Neural cell (in vitro differentiated cells): ENCODE measurements at regions not wholly inside any gene's neighbourhood (a gene's known extent, or its start where the extent isn't known, plus 50 kb on each side); places are given as distances from the start of the nearest gene placed in this dataset.

Source experiments
- CTCF ChIP-seq: fragments of 450-650 bp; IDR thresholded peaks from 2 replicates; pipeline ENCODE4 v1.5.1; 2014; ENCODE audit warnings: antibody characterized with exemption, mild to moderate bottlenecking, moderate library complexity; ENCODE audit not compliant: poor library complexity, severe bottlenecking
- EP300 ChIP-seq: fragments of 450-650 bp; conservative IDR thresholded peaks from 2 replicates; pipeline ENCODE4 v1.6.1; 2014; ENCODE audit warnings: antibody characterized with exemption, mild to moderate bottlenecking, moderate library complexity; ENCODE audit not compliant: poor library complexity, severe bottlenecking
- EZH2 ChIP-seq: fragments of 200-600, 300-800 bp; shearing (Covaris generic), sonication (generic); IDR thresholded peaks from 2 replicates; pipeline ENCODE4 v1.6.1; 2014; ENCODE audit warnings: antibody characterized with exemption, low read length, borderline replicate concordance, mild to moderate bottlenecking; ENCODE audit not compliant: insufficient read depth, poor library complexity, severe bottlenecking
- MXI1 ChIP-seq: fragments of 450-650 bp; conservative IDR thresholded peaks from 2 replicates; pipeline ENCODE4 v1.6.1; 2014; ENCODE audit warnings: antibody characterized with exemption, mild to moderate bottlenecking; ENCODE audit not compliant: poor library complexity, severe bottlenecking
- POLR2AphosphoS5 ChIP-seq: IDR thresholded peaks from 2 replicates; pipeline ENCODE4 v1.6.1; 2012
- RAD21 ChIP-seq: fragments of 450-650 bp; conservative IDR thresholded peaks from 2 replicates; pipeline ENCODE4 v1.6.1; 2014; ENCODE audit warnings: antibody characterized with exemption, mild to moderate bottlenecking, moderate library complexity
- SMC3 ChIP-seq: fragments of 450-650 bp; conservative IDR thresholded peaks from 2 replicates; pipeline ENCODE4 v1.6.1; 2014; ENCODE audit warnings: antibody characterized with exemption, mild to moderate bottlenecking, moderate library complexity; ENCODE audit not compliant: poor library complexity
- TAF1 ChIP-seq: IDR thresholded peaks from 2 replicates; pipeline ENCODE4 v1.6.1; 2012; ENCODE audit warnings: low read depth
- TF ChIP-seq, protein P1 (sequence below): IDR thresholded peaks from 2 replicates; pipeline ENCODE4 v1.6.1; 2012; ENCODE audit warnings: borderline replicate concordance

GRCh38 chr1:219075121-219075879, 98.4 kb upstream of the LYPLAL1 start:
- TF ChIP-seq TAF1 (no peak), CTCF (no peak), POLR2AphosphoS5 (no peak), RAD21 (no peak), EP300 (no peak), EZH2 (no peak), SMC3 (no peak), MXI1 (no peak)
- TF ChIP-seq, protein P1, sequence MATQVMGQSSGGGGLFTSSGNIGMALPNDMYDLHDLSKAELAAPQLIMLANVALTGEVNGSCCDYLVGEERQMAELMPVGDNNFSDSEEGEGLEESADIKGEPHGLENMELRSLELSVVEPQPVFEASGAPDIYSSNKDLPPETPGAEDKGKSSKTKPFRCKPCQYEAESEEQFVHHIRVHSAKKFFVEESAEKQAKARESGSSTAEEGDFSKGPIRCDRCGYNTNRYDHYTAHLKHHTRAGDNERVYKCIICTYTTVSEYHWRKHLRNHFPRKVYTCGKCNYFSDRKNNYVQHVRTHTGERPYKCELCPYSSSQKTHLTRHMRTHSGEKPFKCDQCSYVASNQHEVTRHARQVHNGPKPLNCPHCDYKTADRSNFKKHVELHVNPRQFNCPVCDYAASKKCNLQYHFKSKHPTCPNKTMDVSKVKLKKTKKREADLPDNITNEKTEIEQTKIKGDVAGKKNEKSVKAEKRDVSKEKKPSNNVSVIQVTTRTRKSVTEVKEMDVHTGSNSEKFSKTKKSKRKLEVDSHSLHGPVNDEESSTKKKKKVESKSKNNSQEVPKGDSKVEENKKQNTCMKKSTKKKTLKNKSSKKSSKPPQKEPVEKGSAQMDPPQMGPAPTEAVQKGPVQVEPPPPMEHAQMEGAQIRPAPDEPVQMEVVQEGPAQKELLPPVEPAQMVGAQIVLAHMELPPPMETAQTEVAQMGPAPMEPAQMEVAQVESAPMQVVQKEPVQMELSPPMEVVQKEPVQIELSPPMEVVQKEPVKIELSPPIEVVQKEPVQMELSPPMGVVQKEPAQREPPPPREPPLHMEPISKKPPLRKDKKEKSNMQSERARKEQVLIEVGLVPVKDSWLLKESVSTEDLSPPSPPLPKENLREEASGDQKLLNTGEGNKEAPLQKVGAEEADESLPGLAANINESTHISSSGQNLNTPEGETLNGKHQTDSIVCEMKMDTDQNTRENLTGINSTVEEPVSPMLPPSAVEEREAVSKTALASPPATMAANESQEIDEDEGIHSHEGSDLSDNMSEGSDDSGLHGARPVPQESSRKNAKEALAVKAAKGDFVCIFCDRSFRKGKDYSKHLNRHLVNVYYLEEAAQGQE = no peak
